ENCODE measurements at regions not wholly inside any gene's neighbourhood (a gene's known extent, or its start where the extent isn't known, plus 50 kb on each side); places are given as distances from the start of the nearest gene placed in this dataset.

DNA sequence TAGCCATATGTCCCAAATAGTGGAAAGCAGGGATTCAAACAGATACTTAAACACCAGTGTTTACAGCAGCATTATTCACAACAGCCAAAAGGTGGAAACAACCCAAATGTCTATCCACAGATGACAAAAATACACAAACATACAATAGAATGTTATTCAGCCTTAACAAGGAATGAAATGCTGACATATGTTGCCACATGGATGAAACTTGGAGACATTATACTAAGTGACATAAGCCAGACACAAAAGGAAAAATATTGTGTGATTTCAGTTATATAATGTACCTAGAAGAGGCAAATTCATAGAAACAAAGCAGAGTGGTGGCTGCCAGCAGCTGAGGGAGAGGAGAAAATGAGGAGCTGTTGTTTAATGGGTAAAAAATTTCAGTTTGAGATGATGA, 533.9 kb upstream of the FZD8 start:
- no peak for TF ChIP-seq POLR2A (IDR thresholded peaks at IDR 0.05)
- TF ChIP-seq, protein P1, sequence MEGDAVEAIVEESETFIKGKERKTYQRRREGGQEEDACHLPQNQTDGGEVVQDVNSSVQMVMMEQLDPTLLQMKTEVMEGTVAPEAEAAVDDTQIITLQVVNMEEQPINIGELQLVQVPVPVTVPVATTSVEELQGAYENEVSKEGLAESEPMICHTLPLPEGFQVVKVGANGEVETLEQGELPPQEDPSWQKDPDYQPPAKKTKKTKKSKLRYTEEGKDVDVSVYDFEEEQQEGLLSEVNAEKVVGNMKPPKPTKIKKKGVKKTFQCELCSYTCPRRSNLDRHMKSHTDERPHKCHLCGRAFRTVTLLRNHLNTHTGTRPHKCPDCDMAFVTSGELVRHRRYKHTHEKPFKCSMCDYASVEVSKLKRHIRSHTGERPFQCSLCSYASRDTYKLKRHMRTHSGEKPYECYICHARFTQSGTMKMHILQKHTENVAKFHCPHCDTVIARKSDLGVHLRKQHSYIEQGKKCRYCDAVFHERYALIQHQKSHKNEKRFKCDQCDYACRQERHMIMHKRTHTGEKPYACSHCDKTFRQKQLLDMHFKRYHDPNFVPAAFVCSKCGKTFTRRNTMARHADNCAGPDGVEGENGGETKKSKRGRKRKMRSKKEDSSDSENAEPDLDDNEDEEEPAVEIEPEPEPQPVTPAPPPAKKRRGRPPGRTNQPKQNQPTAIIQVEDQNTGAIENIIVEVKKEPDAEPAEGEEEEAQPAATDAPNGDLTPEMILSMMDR (IDR thresholded peaks at IDR 0.05) = no peak

All from lower leg skin (tissue), 3 donors.